A549 (cell line): ENCODE measurements at regions not wholly inside any gene's neighbourhood (a gene's known extent, or its start where the extent isn't known, plus 50 kb on each side); places are given as distances from the start of the nearest gene placed in this dataset.
"Not testable (repeated sequence)": the region's sequence is repeated elsewhere in the genome, so short reads cannot be mapped to it uniquely, and the experiment has no call there.

Source experiments
- JUNB ChIP-seq: fragments of >200 bp; sonication (Bioruptor Twin); formaldehyde crosslinking; IDR thresholded peaks from 2 replicates; pipeline ENCODE4 v1.6.1; 2016
- RFX5 ChIP-seq: fragments of 450-650 bp; IDR thresholded peaks from 2 replicates; pipeline ENCODE4 v1.7.1; 2014; ENCODE audit warnings: antibody characterized with exemption, mild to moderate bottlenecking, moderate library complexity
- TF ChIP-seq, protein P1 (sequence below): fragments of >200 bp; sonication (Bioruptor Twin); formaldehyde crosslinking; IDR thresholded peaks from 3 replicates; pipeline ENCODE4 v1.5.1; 2016

DNA sequence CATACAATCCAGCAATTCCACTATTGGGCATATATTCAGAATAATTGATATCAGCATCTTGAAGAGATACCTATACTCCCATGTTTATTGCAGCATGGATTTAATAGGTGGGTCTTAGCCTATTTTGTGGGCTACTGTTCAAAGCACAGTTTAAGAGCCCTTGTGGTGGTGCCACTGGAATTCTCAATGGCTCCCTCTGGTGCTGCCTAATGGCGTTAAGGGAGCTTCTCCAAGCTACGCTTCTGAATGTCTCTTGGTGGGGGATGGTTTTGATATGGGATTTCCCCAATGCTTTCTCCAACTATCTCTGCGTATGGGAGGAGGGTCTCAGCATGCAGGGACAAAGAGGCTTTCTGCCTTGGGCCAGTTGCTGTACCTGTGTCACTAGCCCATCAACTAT, 188.3 kb downstream of the ZFY start:
- not testable (repeated sequence) for TF ChIP-seq RFX5, JUNB
- TF ChIP-seq, protein P1, sequence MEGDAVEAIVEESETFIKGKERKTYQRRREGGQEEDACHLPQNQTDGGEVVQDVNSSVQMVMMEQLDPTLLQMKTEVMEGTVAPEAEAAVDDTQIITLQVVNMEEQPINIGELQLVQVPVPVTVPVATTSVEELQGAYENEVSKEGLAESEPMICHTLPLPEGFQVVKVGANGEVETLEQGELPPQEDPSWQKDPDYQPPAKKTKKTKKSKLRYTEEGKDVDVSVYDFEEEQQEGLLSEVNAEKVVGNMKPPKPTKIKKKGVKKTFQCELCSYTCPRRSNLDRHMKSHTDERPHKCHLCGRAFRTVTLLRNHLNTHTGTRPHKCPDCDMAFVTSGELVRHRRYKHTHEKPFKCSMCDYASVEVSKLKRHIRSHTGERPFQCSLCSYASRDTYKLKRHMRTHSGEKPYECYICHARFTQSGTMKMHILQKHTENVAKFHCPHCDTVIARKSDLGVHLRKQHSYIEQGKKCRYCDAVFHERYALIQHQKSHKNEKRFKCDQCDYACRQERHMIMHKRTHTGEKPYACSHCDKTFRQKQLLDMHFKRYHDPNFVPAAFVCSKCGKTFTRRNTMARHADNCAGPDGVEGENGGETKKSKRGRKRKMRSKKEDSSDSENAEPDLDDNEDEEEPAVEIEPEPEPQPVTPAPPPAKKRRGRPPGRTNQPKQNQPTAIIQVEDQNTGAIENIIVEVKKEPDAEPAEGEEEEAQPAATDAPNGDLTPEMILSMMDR, result not testable (repeated sequence)
